Prostate gland (tissue), 2 donors: ENCODE measurements at regions not wholly inside any gene's neighbourhood (a gene's known extent, or its start where the extent isn't known, plus 50 kb on each side); places are given as distances from the start of the nearest gene placed in this dataset.

Experiments used
- DNase-seq: peaks from one replicate; pipeline ENCODE4 v3.0.0-alpha.2; 2019; ENCODE audit warnings: low spot score
- H3K27ac ChIP-seq, 2 donors: fragments of 200-600 bp; sonication (generic); 2 replicates each; pipeline ENCODE4 v1.5.1; 2017 to 2019
- H3K27me3 ChIP-seq: fragments of 200-600 bp; sonication (generic); replicated peaks from 2 replicates; pipeline ENCODE4 v1.5.1; 2019; ENCODE audit not compliant: insufficient read depth
- H3K36me3 ChIP-seq, 2 donors: fragments of 200-600 bp; sonication (generic); 1 replicate in 1 of 2; 2 replicates in 1 of 2; pipeline versions ENCODE4 v1.5.1 to v1.8.1; 2017 to 2019
- H3K4me1 ChIP-seq: fragments of 200-600 bp; sonication (generic); replicated peaks from 2 replicates; pipeline ENCODE4 v1.5.1; 2019
- H3K4me3 ChIP-seq, 2 donors: fragments of 200-600 bp; sonication (generic); 2 replicates each; pipeline ENCODE4 v1.5.1; 2017 to 2019
- H3K9me3 ChIP-seq: fragments of 200-600 bp; sonication (generic); 2 replicates; pipeline ENCODE4 v1.5.1; 2017
- POLR2A ChIP-seq: fragments of 450-650 bp; IDR thresholded peaks from one replicate; pipeline ENCODE4 v1.6.1; 2016; ENCODE audit warnings: antibody characterized with exemption, mild to moderate bottlenecking
- POLR2AphosphoS5 ChIP-seq: sonication (generic); formaldehyde crosslinking; IDR thresholded peaks from one replicate; pipeline ENCODE4 v1.6.1; 2017; ENCODE audit warnings: antibody characterized with exemption
- WGBS: methylation state at CpG from one replicate; pipeline ENCODE4 v1.1.5; 2018; 5-methylcytosine and 5-hydroxymethylcytosine counted together
- intact Hi-C: fragments of 100-400 bp; cut with DNase I; formaldehyde crosslinking; loops from one replicate; pipeline ENCODE4 v1.14.2; 2022
- TF ChIP-seq, protein P1 (sequence below), 4 experiments: fragments of 200-600 bp in 2 of 4; fragments of 450-650 bp in 2 of 4; sonication (generic) in 2 of 4; IDR thresholded peaks; 1 replicate in 3 of 4; 2 replicates in 1 of 4; pipeline ENCODE4 v1.5.1; 2016 to 2019; ENCODE audit warnings: antibody characterized with exemption in 4 of 4, mild to moderate bottlenecking in 2 of 4, moderate library complexity in 2 of 4

DNA sequence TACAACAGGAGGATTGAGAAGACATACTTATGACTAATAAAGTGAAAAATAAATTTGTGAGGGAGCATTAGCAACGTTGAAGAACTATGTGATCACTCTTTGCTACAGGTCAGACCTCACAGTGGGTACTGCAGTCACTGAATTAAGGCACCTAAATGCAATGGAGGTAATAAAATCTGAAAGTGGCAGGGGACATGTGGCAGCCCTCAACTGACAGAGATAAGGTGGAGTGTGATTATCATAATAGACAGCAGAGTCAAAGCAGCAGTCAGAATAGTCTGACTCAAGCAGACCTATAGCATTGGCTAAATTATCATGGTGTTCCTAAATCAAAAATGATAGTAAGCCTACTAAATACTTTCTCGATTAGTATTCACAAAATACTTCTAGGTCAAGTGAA is 1220.5 kb downstream of the PCDH18 start:
- Histone ChIP-seq H3K4me3 (no peak overlapping the region), H3K27me3 (no peaks in the 10 kb centered on the region), H3K9me3 (no peaks in the 10 kb centered on the region), H3K4me1 (no peaks in the 10 kb centered on the region), H3K27ac (no peak overlapping the region), H3K36me3 (no peaks in the 10 kb centered on the region)
- intact Hi-C loops = no loop called here
- no peak for DNase-seq
- TF ChIP-seq POLR2AphosphoS5 (no peak), POLR2A (no peak)
- TF ChIP-seq, protein P1, sequence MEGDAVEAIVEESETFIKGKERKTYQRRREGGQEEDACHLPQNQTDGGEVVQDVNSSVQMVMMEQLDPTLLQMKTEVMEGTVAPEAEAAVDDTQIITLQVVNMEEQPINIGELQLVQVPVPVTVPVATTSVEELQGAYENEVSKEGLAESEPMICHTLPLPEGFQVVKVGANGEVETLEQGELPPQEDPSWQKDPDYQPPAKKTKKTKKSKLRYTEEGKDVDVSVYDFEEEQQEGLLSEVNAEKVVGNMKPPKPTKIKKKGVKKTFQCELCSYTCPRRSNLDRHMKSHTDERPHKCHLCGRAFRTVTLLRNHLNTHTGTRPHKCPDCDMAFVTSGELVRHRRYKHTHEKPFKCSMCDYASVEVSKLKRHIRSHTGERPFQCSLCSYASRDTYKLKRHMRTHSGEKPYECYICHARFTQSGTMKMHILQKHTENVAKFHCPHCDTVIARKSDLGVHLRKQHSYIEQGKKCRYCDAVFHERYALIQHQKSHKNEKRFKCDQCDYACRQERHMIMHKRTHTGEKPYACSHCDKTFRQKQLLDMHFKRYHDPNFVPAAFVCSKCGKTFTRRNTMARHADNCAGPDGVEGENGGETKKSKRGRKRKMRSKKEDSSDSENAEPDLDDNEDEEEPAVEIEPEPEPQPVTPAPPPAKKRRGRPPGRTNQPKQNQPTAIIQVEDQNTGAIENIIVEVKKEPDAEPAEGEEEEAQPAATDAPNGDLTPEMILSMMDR (IDR thresholded peaks at IDR 0.05) = no peak
- WGBS = 56% methylated on average over 2 of the region's 2 CpGs

DNA sequence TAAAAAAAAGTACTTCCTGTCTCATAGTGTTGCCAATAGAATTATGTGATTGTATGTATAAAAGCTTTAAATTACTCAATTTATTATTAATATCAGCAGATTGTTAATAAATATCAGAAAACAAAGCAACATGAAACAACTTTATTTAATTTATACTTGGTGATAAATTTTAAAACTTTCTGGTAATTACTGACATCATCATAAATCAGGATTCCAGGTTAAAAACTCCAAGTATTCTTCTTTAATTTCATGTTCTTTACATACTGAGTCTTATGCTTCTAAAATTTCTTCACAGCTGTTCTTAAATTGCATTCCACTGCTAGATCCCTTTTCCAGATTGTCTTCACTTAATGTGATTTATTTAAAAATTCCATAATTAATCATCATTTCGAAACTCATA is 1224.5 kb downstream of the PCDH18 start:
- intact Hi-C loops = no loop called here
- DNase-seq = no peak
- TF ChIP-seq POLR2AphosphoS5 = no peak
- WGBS = 77% methylated on average over 1 of the region's 1 CpG
- H3K9me3 ChIP-seq = no peaks in the 10 kb centered on the region
- H3K27me3 ChIP-seq = no peaks in the 10 kb centered on the region
- H3K4me3 ChIP-seq = no peak overlapping the region
- no peak overlapping the region for H3K27ac ChIP-seq
- no peaks in the 10 kb centered on the region for H3K4me1 ChIP-seq
- no peaks in the 10 kb centered on the region for H3K36me3 ChIP-seq

DNA sequence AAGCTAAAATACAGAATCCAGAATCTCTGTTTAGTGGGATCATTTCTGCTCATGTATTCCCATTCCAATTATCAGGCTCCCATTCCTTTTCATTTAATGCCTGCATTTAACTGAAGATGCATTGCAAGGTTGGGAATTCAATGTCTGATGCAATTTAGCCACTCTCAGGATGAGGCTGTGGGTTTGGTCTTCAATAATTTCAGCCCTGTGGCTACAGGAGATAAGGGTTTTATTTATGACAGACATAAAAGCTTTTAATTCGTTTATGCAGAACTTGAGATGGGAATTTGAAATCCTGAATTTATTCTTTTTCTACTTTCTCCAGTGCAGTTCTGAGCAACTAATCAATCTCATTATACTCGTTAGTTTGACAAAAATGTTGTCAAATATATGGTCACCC is 1225.9 kb downstream of the PCDH18 start:
- TF ChIP-seq, protein P1 (IDR thresholded peaks at IDR 0.05) = no peak
- TF ChIP-seq POLR2A (no peak), POLR2AphosphoS5 (no peak)
- intact Hi-C loops = no loop called here
- H3K9me3 ChIP-seq = no peaks in the 10 kb centered on the region
- DNase-seq = no peak
- H3K27ac ChIP-seq = no peak overlapping the region
- H3K27me3 ChIP-seq = no peaks in the 10 kb centered on the region
- no peaks in the 10 kb centered on the region for H3K36me3 ChIP-seq
- H3K4me3 ChIP-seq = no peak overlapping the region
- 69% methylated on average over 2 of the region's 2 CpGs for WGBS
- no peaks in the 10 kb centered on the region for H3K4me1 ChIP-seq

DNA sequence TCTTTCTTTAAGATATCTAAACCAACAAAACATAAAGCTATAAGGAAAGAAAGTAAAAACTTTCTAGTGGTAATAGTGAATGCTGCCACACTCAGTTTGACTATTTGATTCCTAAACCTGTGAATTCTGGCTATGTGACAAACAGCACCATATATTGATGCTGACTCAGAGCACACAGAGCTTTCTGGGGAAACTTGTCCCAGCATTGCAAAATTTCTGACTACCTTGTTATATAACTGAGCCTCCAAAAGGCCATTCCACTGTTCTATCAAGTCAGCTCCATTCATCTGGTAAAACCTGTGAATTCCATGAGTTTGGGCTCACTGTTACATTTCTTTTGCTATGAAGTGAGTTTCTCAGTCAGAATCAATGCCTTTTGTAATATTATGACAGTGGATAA is 1229.7 kb downstream of the PCDH18 start:
- no peaks in the 10 kb centered on the region for H3K4me1 ChIP-seq
- TF ChIP-seq POLR2AphosphoS5 = no peak
- no peak for TF ChIP-seq POLR2A
- TF ChIP-seq, protein P1 (IDR thresholded peaks at IDR 0.05) = no peak
- no peak overlapping the region for H3K27ac ChIP-seq
- DNase-seq = no peak
- no peaks in the 10 kb centered on the region for H3K36me3 ChIP-seq
- H3K4me3 ChIP-seq = no peak overlapping the region
- no peaks in the 10 kb centered on the region for H3K9me3 ChIP-seq
- no peaks in the 10 kb centered on the region for H3K27me3 ChIP-seq
- intact Hi-C loops = no loop called here

DNA sequence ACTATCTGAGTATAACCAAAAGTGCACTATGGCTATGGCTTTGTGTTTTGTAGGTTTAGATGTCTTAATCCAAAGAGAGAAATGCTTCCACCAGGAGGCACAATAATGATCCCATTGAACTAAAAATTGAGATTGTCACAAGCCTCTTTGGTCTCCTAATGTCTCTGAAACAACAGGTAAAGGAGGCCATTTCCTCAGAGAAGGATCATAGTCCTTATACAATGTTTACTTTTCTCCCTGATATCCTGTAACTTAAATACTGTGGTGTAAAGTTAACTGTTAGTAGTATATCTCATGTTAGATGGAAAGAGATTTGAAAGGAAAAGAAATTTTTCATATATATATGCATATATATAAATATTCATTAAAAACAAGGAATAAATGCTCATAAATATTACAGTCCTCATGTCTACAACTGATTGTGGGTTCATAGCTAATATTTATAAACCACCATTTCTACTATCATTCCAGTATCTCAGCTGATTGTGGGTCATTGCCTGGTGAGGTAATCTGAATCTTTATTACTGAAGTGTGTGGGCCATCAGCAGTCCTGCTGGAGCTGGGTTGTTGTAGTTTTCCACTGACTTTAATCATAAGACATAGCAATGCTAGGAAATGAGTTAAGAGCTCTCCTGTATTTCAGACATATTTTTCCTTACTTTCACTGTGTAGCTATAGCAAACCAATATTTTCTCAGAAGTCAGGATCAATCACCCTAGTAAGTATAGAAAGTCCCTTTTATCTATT is 1230.4 kb downstream of the PCDH18 start:
- intact Hi-C loops = no loop called here
- no peaks in the 10 kb centered on the region for H3K36me3 ChIP-seq
- no peaks in the 10 kb centered on the region for H3K4me1 ChIP-seq
- no peak for DNase-seq
- no peaks in the 10 kb centered on the region for H3K9me3 ChIP-seq
- no peak overlapping the region for H3K27ac ChIP-seq
- no peak overlapping the region for H3K4me3 ChIP-seq
- TF ChIP-seq POLR2A (no peak), POLR2AphosphoS5 (no peak)
- TF ChIP-seq, protein P1 (IDR thresholded peaks at IDR 0.05) = no peak
- no peaks in the 10 kb centered on the region for H3K27me3 ChIP-seq
